ENCODE measurements at regions not wholly inside any gene's neighbourhood (a gene's known extent, or its start where the extent isn't known, plus 50 kb on each side); places are given as distances from the start of the nearest gene placed in this dataset.

- Histone ChIP-seq H3K9me3 (ENCODE audit: low read length) (no peaks in the 10 kb centered on the region), H3K36me3 (ENCODE audit: insufficient read depth, low read length) (no peaks in the 10 kb centered on the region), H3K4me1 (ENCODE audit: insufficient read depth, low read length, severe bottlenecking) (no peaks in the 10 kb centered on the region), H3F3A (ENCODE audit: insufficient read depth, low read length) (no peaks in the 10 kb centered on the region), H4K20me1 (ENCODE audit: insufficient read depth, low read length) (no peaks in the 10 kb centered on the region), H3K9ac (ENCODE audit: low read length) (no peak overlapping the region), H3K4me3 (ENCODE audit: low read depth, low read length, poor library complexity, severe bottlenecking) (no peak overlapping the region), H3K4me2 (ENCODE audit: low read length) (no peak overlapping the region), H3K9me2 (ENCODE audit: low read depth, low read length) (no peaks in the 10 kb centered on the region), H2AFZ (ENCODE audit: low read length) (no peak overlapping the region), H3K27me3 (ENCODE audit: insufficient read depth, low read length) (no peaks in the 10 kb centered on the region), H3K27ac (ENCODE audit: low read depth, low read length, poor library complexity, severe bottlenecking) (no peak overlapping the region), H3K79me2 (ENCODE audit: insufficient read depth, low read length) (no peaks in the 10 kb centered on the region)
- no peak for TF ChIP-seq CTCF (IDR thresholded peaks at IDR 0.05; ENCODE audit: low read length)
- no peak for TF ChIP-seq EZH2 (IDR thresholded peaks at IDR 0.05; ENCODE audit: borderline replicate concordance, low read length)
Measured at GRCh38 chr13:109331011-109331433, 455.4 kb downstream of the IRS2 start.

- TF ChIP-seq EZH2 (IDR thresholded peaks at IDR 0.05; ENCODE audit: borderline replicate concordance, low read length) (no peak), CTCF (IDR thresholded peaks at IDR 0.05; ENCODE audit: low read length) (no peak)
- no peak overlapping the region for H2AFZ ChIP-seq (ENCODE audit: low read length)
- no peaks in the 10 kb centered on the region for H3F3A ChIP-seq (ENCODE audit: insufficient read depth, low read length)
- H3K9ac ChIP-seq (ENCODE audit: low read length) = no peak overlapping the region
- H3K27me3 ChIP-seq (ENCODE audit: insufficient read depth, low read length) = no peaks in the 10 kb centered on the region
- H3K36me3 ChIP-seq (ENCODE audit: insufficient read depth, low read length) = no peaks in the 10 kb centered on the region
- no peaks in the 10 kb centered on the region for H4K20me1 ChIP-seq (ENCODE audit: insufficient read depth, low read length)
- H3K4me1 ChIP-seq (ENCODE audit: insufficient read depth, low read length, severe bottlenecking) = no peaks in the 10 kb centered on the region
- no peaks in the 10 kb centered on the region for H3K9me3 ChIP-seq (ENCODE audit: low read length)
- H3K9me2 ChIP-seq (ENCODE audit: low read depth, low read length) = no peaks in the 10 kb centered on the region
- no peak overlapping the region for H3K4me2 ChIP-seq (ENCODE audit: low read length)
- H3K4me3 ChIP-seq (ENCODE audit: low read depth, low read length, poor library complexity, severe bottlenecking) = no peak overlapping the region
- H3K27ac ChIP-seq (ENCODE audit: low read depth, low read length, poor library complexity, severe bottlenecking) = no peak overlapping the region
- no peaks in the 10 kb centered on the region for H3K79me2 ChIP-seq (ENCODE audit: insufficient read depth, low read length)
Measured at GRCh38 chr13:109330123-109330522, 456.3 kb downstream of the IRS2 start.

GRCh38 chr13:109329175-109329574 lies 457.2 kb downstream of the IRS2 start:
- Histone ChIP-seq H3K27ac (ENCODE audit: low read depth, low read length, poor library complexity, severe bottlenecking) (no peak overlapping the region), H2AFZ (ENCODE audit: low read length) (no peak overlapping the region), H3K27me3 (ENCODE audit: insufficient read depth, low read length) (no peaks in the 10 kb centered on the region), H3F3A (ENCODE audit: insufficient read depth, low read length) (no peaks in the 10 kb centered on the region), H3K9me2 (ENCODE audit: low read depth, low read length) (no peaks in the 10 kb centered on the region), H3K4me1 (ENCODE audit: insufficient read depth, low read length, severe bottlenecking) (no peaks in the 10 kb centered on the region), H3K4me3 (ENCODE audit: low read depth, low read length, poor library complexity, severe bottlenecking) (no peak overlapping the region), H3K36me3 (ENCODE audit: insufficient read depth, low read length) (no peaks in the 10 kb centered on the region), H3K9me3 (ENCODE audit: low read length) (no peaks in the 10 kb centered on the region), H3K9ac (ENCODE audit: low read length) (no peak overlapping the region), H3K4me2 (ENCODE audit: low read length) (no peak overlapping the region), H4K20me1 (ENCODE audit: insufficient read depth, low read length) (no peaks in the 10 kb centered on the region), H3K79me2 (ENCODE audit: insufficient read depth, low read length) (no peaks in the 10 kb centered on the region)
- TF ChIP-seq EZH2 (IDR thresholded peaks at IDR 0.05; ENCODE audit: borderline replicate concordance, low read length) (no peak), CTCF (IDR thresholded peaks at IDR 0.05; ENCODE audit: low read length) (no peak)
